GM12878 (cell line): ENCODE measurements at regions not wholly inside any gene's neighbourhood (a gene's known extent, or its start where the extent isn't known, plus 50 kb on each side); places are given as distances from the start of the nearest gene placed in this dataset.

ENCODE experiments used
- ATAC-seq: fragments of 200-7000 bp; cut with Tn5 transposase; 3 replicates; pipeline ENCODE4 v1.9.1; 2020; ENCODE audit warnings: mild to moderate bottlenecking, moderate library complexity
- BruUV-seq: library from RNA; stranded (reverse); fragments of 400-500 nt; replicated peaks from 2 replicates; lab custom pipeline; 2021; lab: Mats Ljungman, UMichigan
- CTCF ChIA-PET: fragments of 300-600 bp; sonication (Branson Sonifier 250); formaldehyde crosslinking; extraction: SDS; loops from one replicate; lab custom pipeline; 2021; ENCODE audit warnings: inconsistent platforms; lab: Yijun Ruan, JAX
- POLR2A ChIA-PET: fragments of 350-600 bp; formaldehyde crosslinking; extraction: SDS; loops from one replicate; lab custom pipeline; 2021; ENCODE audit warnings: inconsistent platforms; lab: Charles Lee
- RAD21 ChIA-PET: fragments of 300-600 bp; sonication (Branson Sonifier 250); formaldehyde crosslinking; loops from one replicate; lab custom pipeline; 2023; ENCODE audit warnings: antibody characterized with exemption; ENCODE audit not compliant: unreplicated experiment; lab: Charles Lee
- SMC1A ChIA-PET: fragments of 300-600 bp; sonication (Branson Sonifier 250); formaldehyde crosslinking; loops from one replicate; lab custom pipeline; 2023; ENCODE audit not compliant: unreplicated experiment, uncharacterized antibody; lab: Charles Lee
- DNase-seq: peaks from one replicate; pipeline ENCODE4 v3.0.0-alpha.2; 2011; ENCODE audit warnings: low read depth, low spot score
- FAIRE-seq: peaks from 3 replicates; lab custom pipeline; 2011; peaks lifted over from hg19 to GRCh38; lab: Jason Lieb, UNC
- H2AFZ ChIP-seq: 2 replicates; pipeline ENCODE4 v1.6.0; 2011; ENCODE audit warnings: low read depth, low read length, control low read depth; ENCODE audit not compliant: control insufficient read depth
- H3K27ac ChIP-seq: 2 replicates; pipeline ENCODE4 v1.5.1; 2011; ENCODE audit warnings: control low read depth; ENCODE audit not compliant: control insufficient read depth, insufficient read depth
- H3K27me3 ChIP-seq, 2 experiments: replicated peaks in 1 of 2; 2 replicates each; pipeline versions ENCODE4 v1.6.0 to v1.6.1; 2011; ENCODE audit warnings: low read length in 1 of 2; ENCODE audit not compliant: control insufficient read depth in 2 of 2, insufficient read depth in 2 of 2
- H3K36me3 ChIP-seq, 2 experiments: 2 replicates each; pipeline ENCODE4 v1.5.1; 2011; ENCODE audit warnings: low read length in 1 of 2; ENCODE audit not compliant: control insufficient read depth in 2 of 2, insufficient read depth in 2 of 2
- H3K4me1 ChIP-seq: 2 replicates; pipeline ENCODE4 v1.6.1; 2011; ENCODE audit warnings: mild to moderate bottlenecking, low read length, moderate library complexity, mixed read lengths; ENCODE audit not compliant: control insufficient read depth, insufficient read depth
- H3K4me2 ChIP-seq: 2 replicates; pipeline ENCODE4 v1.6.0; 2011; ENCODE audit warnings: control low read depth; ENCODE audit not compliant: control insufficient read depth, insufficient read depth
- H3K4me3 ChIP-seq: fragments of 200-600 bp; sonication (generic); 2 replicates; pipeline ENCODE4 v1.5.1; 2016
- H3K79me2 ChIP-seq: 2 replicates; pipeline ENCODE4 v1.6.0; 2011; ENCODE audit warnings: low read length; ENCODE audit not compliant: control insufficient read depth, insufficient read depth
- H3K9ac ChIP-seq: 2 replicates; pipeline ENCODE4 v1.8.0; 2011; ENCODE audit warnings: low read length, control low read depth, mixed read lengths; ENCODE audit not compliant: control insufficient read depth, insufficient read depth
- H3K9me3 ChIP-seq: replicated peaks from 3 replicates; pipeline ENCODE4 v1.5.1; 2011; ENCODE audit warnings: mild to moderate bottlenecking, low read length; ENCODE audit not compliant: control insufficient read depth, insufficient read depth
- H4K20me1 ChIP-seq: 2 replicates; pipeline ENCODE4 v1.6.0; 2011; ENCODE audit not compliant: control insufficient read depth, insufficient read depth
- BMI1 ChIP-seq: fragments of 450-650 bp; IDR thresholded peaks from 2 replicates; pipeline ENCODE4 v1.6.1; 2016; ENCODE audit warnings: mild to moderate bottlenecking, moderate library complexity, borderline replicate concordance
- CREB1 ChIP-seq: IDR thresholded peaks from 2 replicates; pipeline ENCODE4 v1.6.1; 2012; ENCODE audit warnings: low read depth, mild to moderate bottlenecking, inconsistent platforms
- E4F1 ChIP-seq: fragments of 450-650 bp; IDR thresholded peaks from 2 replicates; pipeline ENCODE4 v1.6.1; 2018; ENCODE audit warnings: borderline replicate concordance, mild to moderate bottlenecking; ENCODE audit not compliant: partially characterized antibody
- LARP7 ChIP-seq: fragments of 450-650 bp; IDR thresholded peaks from 2 replicates; pipeline ENCODE4 v1.6.1; 2017; ENCODE audit warnings: mild to moderate bottlenecking
- MAX ChIP-seq: IDR thresholded peaks from 2 replicates; pipeline ENCODE4 v1.6.1; 2012; ENCODE audit warnings: low read depth, low read length, improper control_type of control experiment
- NFYA ChIP-seq: IDR thresholded peaks from 2 replicates; pipeline ENCODE4 v1.6.1; 2011; ENCODE audit warnings: low read depth, mild to moderate bottlenecking, low read length, improper control_type of control experiment, borderline replicate concordance
- PAX5 ChIP-seq: IDR thresholded peaks from 2 replicates; pipeline ENCODE4 v1.6.1; 2011; ENCODE audit warnings: low read depth, low read length, borderline replicate concordance
- PKNOX1 ChIP-seq: fragments of 450-650 bp; IDR thresholded peaks from 2 replicates; pipeline ENCODE4 v1.6.1; 2016; ENCODE audit warnings: mild to moderate bottlenecking
- POLR2AphosphoS5 ChIP-seq: IDR thresholded peaks from 2 replicates; pipeline ENCODE4 v1.6.1; 2011; ENCODE audit warnings: mild to moderate bottlenecking, low read length, inconsistent platforms
- RB1 ChIP-seq: fragments of 450-650 bp; formaldehyde crosslinking; IDR thresholded peaks from 2 replicates; pipeline ENCODE4 v1.6.1; 2017; ENCODE audit warnings: mild to moderate bottlenecking, borderline replicate concordance
- TBL1XR1 ChIP-seq: IDR thresholded peaks from 2 replicates; pipeline ENCODE4 v1.6.1; 2012; ENCODE audit warnings: low read depth, low read length, improper control_type of control experiment
- USF1 ChIP-seq: IDR thresholded peaks from 2 replicates; pipeline ENCODE4 v1.6.1; 2011; ENCODE audit warnings: borderline replicate concordance, low read depth, mild to moderate bottlenecking, moderate library complexity, mixed read lengths, low read length; ENCODE audit not compliant: insufficient read depth; ENCODE audit errors: extremely low read length
- ZBTB33 ChIP-seq: fragments of 450-650 bp; IDR thresholded peaks from 2 replicates; pipeline ENCODE4 v1.6.1; 2017; ENCODE audit warnings: mild to moderate bottlenecking
- ZNF207 ChIP-seq: fragments of 450-650 bp; IDR thresholded peaks from 2 replicates; pipeline ENCODE4 v1.6.1; 2014; ENCODE audit warnings: antibody characterized with exemption, mild to moderate bottlenecking, borderline replicate concordance
- ZZZ3 ChIP-seq: IDR thresholded peaks from 2 replicates; pipeline ENCODE4 v1.6.1; 2011; ENCODE audit warnings: low read depth; ENCODE audit not compliant: control insufficient read depth, insufficient read length
- WGBS: methylation state at CpG from one replicate; pipeline ENCODE4 v1.1.6; 2016; ENCODE audit warnings: low lambda C conversion rate; ENCODE audit not compliant: insufficient replicate concordance, insufficient coverage; ENCODE audit errors: missing lambda C conversion rate; 5-methylcytosine and 5-hydroxymethylcytosine counted together
- in situ Hi-C: fragments of 300-500 bp; cut with MboI; formaldehyde crosslinking; loops from 9 replicates; pipeline ENCODE4 v1.14.3; 2018; ENCODE audit warnings: mixed read lengths
- intact Hi-C: fragments of 100-400 bp; cut with micrococcal nuclease; formaldehyde crosslinking; loops from one replicate; pipeline ENCODE4 v1.14.2; 2022; ENCODE audit not compliant: unreplicated experiment

GRCh38 chr4:128601991-128602695 lies 207.4 kb upstream of the JADE1 start:
- Histone ChIP-seq H3K79me2 (no peaks in the 10 kb centered on the region), H3K27me3 (no peaks in the 10 kb centered on the region), H3K36me3 (no peaks in the 10 kb centered on the region), H3K4me3 (no peak overlapping the region), H3K9me3 (no peaks in the 10 kb centered on the region), H2AFZ (no peak overlapping the region), H3K4me2 (no peak overlapping the region), H3K4me1 (no peaks in the 10 kb centered on the region), H3K9ac (no peak overlapping the region), H3K27ac (no peak overlapping the region), H4K20me1 (no peaks in the 10 kb centered on the region)
- WGBS = 31% methylated on average over 1 of the region's 1 CpG
- ChIA-PET CTCF (interaction anchor here (2.3 kb wide), 1 partner anchor 28 kb away, joined by 6 read pairs; no protein-coding TSS in a partner anchor), POLR2A (no interaction called here), SMC1A (interaction anchor here (1.4 to 1.8 kb wide), 2 partner anchors 28 to 185 kb away, joined by 4 to 8 read pairs; no protein-coding TSS in a partner anchor), RAD21 (interaction anchor here (1.4 kb wide), 1 partner anchor 73 kb away, joined by 3 read pairs; no protein-coding TSS in a partner anchor)
- FAIRE-seq = no peak
- no peak for ATAC-seq
- no peak for DNase-seq
- in situ Hi-C loops (no loop called here), intact Hi-C loops (no loop called here)
- BruUV-seq = no TSS peak
- TF ChIP-seq CREB1 (no peak), POLR2AphosphoS5 (no peak), TBL1XR1 (no peak), BMI1 (no peak), ZNF207 (no peak), MAX (no peak), RB1 (no peak), ZZZ3 (no peak), LARP7 (no peak), ZBTB33 (no peak), NFYA (no peak), E4F1 (no peak), PKNOX1 (no peak), PAX5 (no peak), USF1 (no peak)
